ENCODE measurements at regions not wholly inside any gene's neighbourhood (a gene's known extent, or its start where the extent isn't known, plus 50 kb on each side); places are given as distances from the start of the nearest gene placed in this dataset.
"Not testable (repeated sequence)": the region's sequence is repeated elsewhere in the genome, so short reads cannot be mapped to it uniquely, and the experiment has no call there.

DNA sequence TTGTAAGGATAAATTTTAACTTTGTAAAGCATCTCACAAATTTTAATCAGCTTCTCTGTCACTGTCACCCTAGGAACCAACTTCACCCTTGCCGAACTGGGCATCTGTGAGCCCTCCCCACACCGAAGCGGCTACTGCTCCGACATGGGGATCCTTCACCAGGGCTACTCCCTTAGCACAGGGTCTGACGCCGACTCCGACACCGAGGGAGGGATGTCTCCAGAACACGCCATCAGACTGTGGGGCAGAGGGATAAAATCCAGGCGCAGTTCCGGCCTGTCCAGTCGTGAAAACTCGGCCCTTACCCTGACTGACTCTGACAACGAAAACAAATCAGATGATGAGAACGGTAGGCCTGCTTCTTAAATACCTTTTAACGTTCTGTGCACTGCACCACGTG, 916.3 kb upstream of the WWC1 start:
- H3K4me3 ChIP-seq (ENCODE audit: low read length in 2 of 2) = no peak overlapping the region
- H3K27me3 ChIP-seq (ENCODE audit: insufficient read depth, low read length) = no peaks in the 10 kb centered on the region
- H3K9me3 Mint-ChIP-seq = peaks cover 0 to 18% (median 5%) of the 10 kb centered on the region in 8 donors
- no peak overlapping the region for H3K27ac Mint-ChIP-seq
- ChIA-PET POLR2A (ENCODE audit: partially characterized antibody) (no interaction called here), CTCF (ENCODE audit: partially characterized antibody) (no interaction called here)
- intact Hi-C loops (cut with micrococcal nuclease) = no loop called here
- H3K27ac ChIP-seq (ENCODE audit: low read depth, low read length) = no peak overlapping the region
- H3K27me3 Mint-ChIP-seq = no peaks in the 10 kb centered on the region
- no peaks in the 10 kb centered on the region for H3K36me3 ChIP-seq (ENCODE audit: insufficient read depth, low read length)
- no peaks in the 10 kb centered on the region for H3K4me1 ChIP-seq (ENCODE audit: insufficient read depth, low read length)
- no peak for DNase-seq
- peaks cover 0 to 4% of the 10 kb centered on the region in 2 donors for H3K9me3 ChIP-seq (ENCODE audit: control insufficient read depth in 1 of 2, low read length in 2 of 2)
- no peaks in the 10 kb centered on the region for H3K36me3 Mint-ChIP-seq
- H3K4me3 Mint-ChIP-seq = no peak overlapping the region
- no peaks in the 10 kb centered on the region for H3K4me1 Mint-ChIP-seq

DNA sequence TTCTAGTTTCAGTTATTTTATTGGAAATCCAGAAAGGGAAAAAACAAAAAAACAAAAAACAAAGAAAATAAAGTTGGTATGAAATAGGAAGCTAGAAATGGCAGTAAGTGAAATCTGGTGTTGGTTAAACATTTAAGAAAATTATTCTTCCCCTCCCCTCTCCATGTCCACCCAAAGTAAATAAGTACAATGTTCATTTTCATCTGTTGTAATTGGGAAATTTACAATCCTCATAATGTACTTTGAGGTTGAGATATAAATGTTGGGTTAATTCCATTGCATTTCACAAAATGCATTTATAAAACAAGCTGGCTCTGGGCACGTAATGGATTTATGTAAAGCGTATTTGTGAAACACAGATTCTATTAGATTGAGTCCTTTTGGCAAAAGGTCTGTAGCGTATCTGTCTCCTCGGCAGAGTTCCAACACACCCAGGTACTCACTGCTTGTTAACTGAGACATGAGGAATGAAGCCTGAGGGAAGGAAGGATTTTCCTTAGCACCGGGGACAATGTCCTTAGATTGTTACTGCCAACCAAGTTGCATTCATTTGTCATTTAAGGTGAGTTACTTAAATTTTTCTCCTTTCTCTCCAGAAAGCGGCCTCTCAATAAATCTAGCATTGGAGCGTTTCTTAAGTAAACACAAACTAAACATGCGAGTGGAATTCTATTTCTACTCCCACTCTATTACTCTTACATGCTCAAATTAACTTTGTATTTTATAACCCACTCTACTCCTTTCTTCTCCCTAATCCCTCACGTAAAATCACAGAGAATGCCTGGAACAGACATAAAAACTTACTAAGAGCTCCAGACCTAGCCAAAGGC, 912.3 kb upstream of the WWC1 start:
- no peak overlapping the region for H3K27ac ChIP-seq (ENCODE audit: low read depth, low read length)
- no peak for DNase-seq
- Mint-ChIP-seq H3K4me3 (no peak overlapping the region), H3K36me3 (no peaks in the 10 kb centered on the region), H3K27me3 (no peaks in the 10 kb centered on the region), H3K27ac (no peak overlapping the region), H3K9me3 (peaks cover 0 to 12% (median 4%) of the 10 kb centered on the region in 8 donors), H3K4me1 (no peaks in the 10 kb centered on the region)
- H3K4me3 ChIP-seq (ENCODE audit: low read length in 2 of 2) = no peak overlapping the region
- H3K9me3 ChIP-seq (ENCODE audit: control insufficient read depth in 1 of 2, low read length in 2 of 2) = no peaks in the 10 kb centered on the region
- ChIA-PET POLR2A (ENCODE audit: partially characterized antibody) (no interaction called here), CTCF (ENCODE audit: partially characterized antibody) (no interaction called here)
- H3K27me3 ChIP-seq (ENCODE audit: insufficient read depth, low read length) = no peaks in the 10 kb centered on the region
- H3K4me1 ChIP-seq (ENCODE audit: insufficient read depth, low read length) = no peaks in the 10 kb centered on the region
- intact Hi-C loops (cut with micrococcal nuclease) = no loop called here
- H3K36me3 ChIP-seq (ENCODE audit: insufficient read depth, low read length) = no peaks in the 10 kb centered on the region

DNA sequence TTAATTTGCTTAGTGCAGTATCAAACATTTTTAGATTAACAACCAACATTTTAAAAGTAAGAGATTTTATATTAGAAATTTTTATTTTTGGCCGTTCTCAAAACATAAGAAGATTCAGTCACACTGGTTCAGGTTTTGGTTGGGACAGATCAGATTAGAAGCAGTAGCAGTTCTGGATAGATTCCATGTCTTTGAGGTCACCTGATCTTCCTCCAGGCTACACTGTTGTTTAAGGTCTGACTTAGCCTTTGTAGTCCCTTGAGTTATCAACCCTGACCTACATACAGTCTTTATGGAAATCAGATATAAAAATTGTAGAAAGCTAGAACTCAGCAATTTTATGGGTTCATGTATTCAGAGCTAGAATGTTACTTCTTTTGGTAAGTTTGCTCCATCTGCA, 910.0 kb upstream of the WWC1 start:
- H3K36me3 ChIP-seq (ENCODE audit: insufficient read depth, low read length) = no peaks in the 10 kb centered on the region
- no peak for DNase-seq
- no peaks in the 10 kb centered on the region for H3K4me1 ChIP-seq (ENCODE audit: insufficient read depth, low read length)
- Mint-ChIP-seq H3K4me1 (no peaks in the 10 kb centered on the region), H3K27ac (no peak overlapping the region), H3K9me3 (peaks cover 0 to 17% (median 4%) of the 10 kb centered on the region in 8 donors), H3K27me3 (no peaks in the 10 kb centered on the region), H3K36me3 (no peaks in the 10 kb centered on the region), H3K4me3 (no peak overlapping the region)
- no peaks in the 10 kb centered on the region for H3K9me3 ChIP-seq (ENCODE audit: control insufficient read depth in 1 of 2, low read length in 2 of 2)
- no peak overlapping the region for H3K27ac ChIP-seq (ENCODE audit: low read depth, low read length)
- H3K4me3 ChIP-seq (ENCODE audit: low read length in 2 of 2) = no peak overlapping the region
- ChIA-PET CTCF (ENCODE audit: partially characterized antibody) (no interaction called here), POLR2A (ENCODE audit: partially characterized antibody) (no interaction called here)
- no peaks in the 10 kb centered on the region for H3K27me3 ChIP-seq (ENCODE audit: insufficient read depth, low read length)
- intact Hi-C loops (cut with micrococcal nuclease) = no loop called here

DNA sequence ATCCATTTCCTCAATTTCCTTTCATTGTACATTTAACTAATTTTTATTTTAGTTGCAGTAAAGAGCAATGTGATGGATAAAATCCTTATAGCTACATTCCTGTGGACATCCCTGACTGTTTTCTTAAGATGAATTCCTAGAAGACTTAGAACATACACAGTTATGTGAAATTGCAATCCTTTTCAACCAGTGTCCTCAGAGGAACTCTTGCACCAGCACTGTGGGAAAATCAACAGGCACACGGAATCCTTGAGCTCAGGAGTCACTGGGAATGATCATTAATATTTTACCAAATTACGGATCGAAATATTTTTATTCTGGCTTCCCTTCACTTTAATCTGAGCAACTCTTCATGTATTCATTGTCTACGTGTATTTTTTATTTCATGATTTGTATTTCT, 901.9 kb upstream of the WWC1 start:
- Histone ChIP-seq H3K27ac (ENCODE audit: low read depth, low read length) (no peak overlapping the region), H3K36me3 (ENCODE audit: insufficient read depth, low read length) (no peaks in the 10 kb centered on the region), H3K4me1 (ENCODE audit: insufficient read depth, low read length) (no peaks in the 10 kb centered on the region), H3K9me3 (ENCODE audit: control insufficient read depth in 1 of 2, low read length in 2 of 2) (no peaks in the 10 kb centered on the region), H3K4me3 (ENCODE audit: low read length in 2 of 2) (no peak overlapping the region), H3K27me3 (ENCODE audit: insufficient read depth, low read length) (no peaks in the 10 kb centered on the region)
- peaks cover 3 to 23% (median 8%) of the 10 kb centered on the region in 8 donors for H3K9me3 Mint-ChIP-seq
- no peak overlapping the region for H3K4me3 Mint-ChIP-seq
- intact Hi-C loops (cut with micrococcal nuclease) = no loop called here
- POLR2A ChIA-PET (ENCODE audit: partially characterized antibody) = no interaction called here
- H3K27ac Mint-ChIP-seq = no peak overlapping the region
- CTCF ChIA-PET (ENCODE audit: partially characterized antibody) = no interaction called here
- no peak for DNase-seq
- no peaks in the 10 kb centered on the region for H3K36me3 Mint-ChIP-seq
- no peaks in the 10 kb centered on the region for H3K4me1 Mint-ChIP-seq
- no peaks in the 10 kb centered on the region for H3K27me3 Mint-ChIP-seq

DNA sequence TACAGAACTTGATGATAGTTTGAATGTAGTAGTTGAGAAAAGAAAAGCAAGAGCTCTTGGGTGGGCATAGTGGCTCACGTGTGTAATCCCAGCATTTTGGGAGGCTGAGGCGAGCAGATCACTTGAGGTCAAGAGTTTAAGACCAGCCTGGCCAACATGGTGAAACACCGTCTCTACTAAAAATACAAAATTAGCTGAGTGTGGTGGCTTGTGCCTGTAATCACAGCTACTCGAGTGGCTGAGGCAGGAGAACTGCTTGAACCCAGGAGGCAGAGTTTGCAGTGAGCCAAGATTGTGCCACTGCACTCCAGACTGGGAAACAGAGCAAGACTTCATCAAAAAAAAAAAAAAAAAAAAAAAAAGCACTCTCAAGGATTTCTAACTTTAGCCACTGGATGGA, 900.2 kb upstream of the WWC1 start:
- H3K9me3 ChIP-seq (ENCODE audit: control insufficient read depth in 1 of 2, low read length in 2 of 2); CTCF ChIA-PET (ENCODE audit: partially characterized antibody); H3K27ac ChIP-seq (ENCODE audit: low read depth, low read length); POLR2A ChIA-PET (ENCODE audit: partially characterized antibody); H3K27me3 Mint-ChIP-seq; H3K4me1 Mint-ChIP-seq; H3K4me3 ChIP-seq (ENCODE audit: low read length in 2 of 2); H3K36me3 ChIP-seq (ENCODE audit: insufficient read depth, low read length); H3K27me3 ChIP-seq (ENCODE audit: insufficient read depth, low read length); H3K4me3 Mint-ChIP-seq; H3K4me1 ChIP-seq (ENCODE audit: insufficient read depth, low read length); DNase-seq; intact Hi-C loops (cut with micrococcal nuclease); H3K27ac Mint-ChIP-seq; H3K36me3 Mint-ChIP-seq: not testable (repeated sequence)
- H3K9me3 Mint-ChIP-seq = peaks cover 3 to 22% (median 8%) of the 10 kb centered on the region in 8 donors

DNA sequence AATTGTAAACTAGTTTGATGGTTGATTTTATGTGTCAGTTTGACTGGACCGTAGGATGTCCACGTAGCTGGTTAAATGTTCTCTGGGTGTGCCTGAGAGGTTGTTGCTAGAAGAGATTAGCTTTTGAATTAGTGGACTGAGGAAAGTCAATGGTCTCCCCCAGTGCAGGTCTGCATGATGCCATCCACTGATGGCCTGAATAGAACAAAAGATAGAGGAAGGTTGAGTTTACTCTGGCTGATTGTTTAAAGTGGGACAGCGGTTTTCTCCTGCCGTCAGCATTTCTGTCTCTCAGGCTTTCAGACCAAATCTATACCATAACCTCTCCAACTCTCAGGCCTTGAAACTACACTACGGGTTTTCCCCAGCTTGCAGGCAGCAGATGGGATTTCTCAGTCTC, 899.2 kb upstream of the WWC1 start:
- no peak for DNase-seq
- no peaks in the 10 kb centered on the region for H3K36me3 Mint-ChIP-seq
- no peaks in the 10 kb centered on the region for H3K27me3 ChIP-seq (ENCODE audit: insufficient read depth, low read length)
- ChIA-PET POLR2A (ENCODE audit: partially characterized antibody) (no interaction called here), CTCF (ENCODE audit: partially characterized antibody) (no interaction called here)
- H3K4me3 ChIP-seq (ENCODE audit: low read length in 2 of 2) = no peak overlapping the region
- H3K36me3 ChIP-seq (ENCODE audit: insufficient read depth, low read length) = no peaks in the 10 kb centered on the region
- H3K4me3 Mint-ChIP-seq = no peak overlapping the region
- no peaks in the 10 kb centered on the region for H3K4me1 ChIP-seq (ENCODE audit: insufficient read depth, low read length)
- H3K4me1 Mint-ChIP-seq = no peaks in the 10 kb centered on the region
- no peaks in the 10 kb centered on the region for H3K9me3 ChIP-seq (ENCODE audit: control insufficient read depth in 1 of 2, low read length in 2 of 2)
- no peaks in the 10 kb centered on the region for H3K27me3 Mint-ChIP-seq
- H3K27ac Mint-ChIP-seq = no peak overlapping the region
- intact Hi-C loops (cut with micrococcal nuclease) = no loop called here
- no peak overlapping the region for H3K27ac ChIP-seq (ENCODE audit: low read depth, low read length)
- peaks cover 1 to 22% (median 6%) of the 10 kb centered on the region in 8 donors for H3K9me3 Mint-ChIP-seq

DNA sequence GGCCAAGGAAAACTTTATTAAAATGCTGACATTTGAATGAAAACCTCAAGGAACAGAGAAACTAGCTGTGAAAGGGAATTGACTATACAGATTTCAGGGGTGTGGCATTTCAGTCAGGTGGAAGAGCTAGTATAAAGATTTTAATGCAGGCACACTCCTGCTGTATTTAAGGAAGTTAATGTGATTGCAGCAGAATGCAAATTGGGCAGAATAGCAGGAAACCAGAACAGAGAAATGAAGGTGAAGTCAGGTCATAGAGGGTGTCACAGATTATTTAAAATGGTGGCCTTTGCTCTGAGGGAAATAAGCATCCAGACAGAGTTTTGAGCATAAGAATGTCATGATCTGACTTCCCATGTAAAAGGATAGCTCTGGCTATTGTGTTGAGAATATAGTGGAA, 898.1 kb upstream of the WWC1 start:
- H3K9me3 Mint-ChIP-seq = peaks cover 0 to 16% (median 5%) of the 10 kb centered on the region in 8 donors
- Histone ChIP-seq H3K4me3 (ENCODE audit: low read length in 2 of 2) (no peak overlapping the region), H3K4me1 (ENCODE audit: insufficient read depth, low read length) (no peaks in the 10 kb centered on the region), H3K36me3 (ENCODE audit: insufficient read depth, low read length) (no peaks in the 10 kb centered on the region), H3K27me3 (ENCODE audit: insufficient read depth, low read length) (no peaks in the 10 kb centered on the region), H3K27ac (ENCODE audit: low read depth, low read length) (no peak overlapping the region), H3K9me3 (ENCODE audit: control insufficient read depth in 1 of 2, low read length in 2 of 2) (no peaks in the 10 kb centered on the region)
- CTCF ChIA-PET (ENCODE audit: partially characterized antibody) = interaction anchor here (0.6 kb wide), 1 partner anchor 62 kb away, joined by 3 read pairs; no protein-coding TSS in a partner anchor
- no peak for DNase-seq
- no peak overlapping the region for H3K4me3 Mint-ChIP-seq
- intact Hi-C loops (cut with micrococcal nuclease) = no loop called here
- no peak overlapping the region for H3K27ac Mint-ChIP-seq
- H3K36me3 Mint-ChIP-seq = no peaks in the 10 kb centered on the region
- POLR2A ChIA-PET (ENCODE audit: partially characterized antibody) = no interaction called here
- no peaks in the 10 kb centered on the region for H3K4me1 Mint-ChIP-seq
- no peaks in the 10 kb centered on the region for H3K27me3 Mint-ChIP-seq

All from CD4-positive, alpha-beta memory T cell (primary cell).